GM23338 (cell line): ENCODE measurements at regions not wholly inside any gene's neighbourhood (a gene's known extent, or its start where the extent isn't known, plus 50 kb on each side); places are given as distances from the start of the nearest gene placed in this dataset.

Experiments used
- ATAC-seq: fragments of 200-7000 bp; cut with Tn5 transposase; 3 replicates; pipeline ENCODE4 v1.9.1; 2020
- DNase-seq: peaks from one replicate; pipeline ENCODE4 v3.0.0-alpha.2; 2015; ENCODE audit warnings: low spot score
- H2AFZ ChIP-seq: fragments of 200-600 bp; sonication (generic); 2 replicates; pipeline ENCODE4 v1.8.0; 2016; ENCODE audit warnings: antibody characterized with exemption, mild to moderate bottlenecking, moderate library complexity
- H3F3A ChIP-seq: fragments of 200-600 bp; sonication (generic); replicated peaks from 2 replicates; pipeline ENCODE4 v1.8.0; 2017; ENCODE audit warnings: antibody characterized with exemption, mixed run types, low read depth
- H3K27ac ChIP-seq: fragments of 200-600 bp; sonication (generic); 2 replicates; pipeline ENCODE4 v1.6.1; 2016; ENCODE audit warnings: low read depth
- H3K27me3 ChIP-seq: fragments of 200-600 bp; sonication (generic); 2 replicates; pipeline ENCODE4 v1.8.0; 2016; ENCODE audit warnings: mild to moderate bottlenecking, mixed run types, moderate library complexity; ENCODE audit not compliant: insufficient read depth
- H3K36me3 ChIP-seq: fragments of 200-600 bp; sonication (generic); 2 replicates; pipeline ENCODE4 v1.8.0; 2016; ENCODE audit warnings: mild to moderate bottlenecking; ENCODE audit not compliant: insufficient read depth
- H3K4me1 ChIP-seq: fragments of 200-600 bp; sonication (generic); 2 replicates; pipeline ENCODE4 v1.8.0; 2016; ENCODE audit warnings: mild to moderate bottlenecking, moderate library complexity; ENCODE audit not compliant: insufficient read depth
- H3K4me2 ChIP-seq: fragments of 200-600 bp; sonication (generic); 2 replicates; pipeline ENCODE4 v1.7.1; 2017; ENCODE audit warnings: mixed run types
- H3K4me3 ChIP-seq: fragments of 200-600 bp; sonication (generic); 2 replicates; pipeline ENCODE4 v1.6.1; 2016; ENCODE audit warnings: mixed run types
- H3K79me2 ChIP-seq: fragments of 200-600 bp; sonication (generic); replicated peaks from 2 replicates; pipeline ENCODE4 v1.8.0; 2017; ENCODE audit warnings: mild to moderate bottlenecking; ENCODE audit not compliant: insufficient read depth
- H3K9me2 ChIP-seq: fragments of 200-600 bp; sonication (generic); 2 replicates; pipeline ENCODE4 v1.8.0; 2017; ENCODE audit not compliant: insufficient read depth
- H4K20me1 ChIP-seq: fragments of 200-600 bp; sonication (generic); replicated peaks from 2 replicates; pipeline ENCODE4 v1.8.0; 2017; ENCODE audit warnings: mild to moderate bottlenecking; ENCODE audit not compliant: insufficient read depth
- H3K27ac Mint-ChIP-seq: 2 replicates; pipeline ENCODE4 v1.8.0; 2020; ENCODE audit warnings: inconsistent platforms, mild to moderate bottlenecking, moderate library complexity, mixed read lengths
- H3K27me3 Mint-ChIP-seq: 3 replicates; pipeline ENCODE4 v1.8.0; 2022; ENCODE audit warnings: low read depth, mild to moderate bottlenecking, moderate library complexity, mixed read lengths, inconsistent platforms; ENCODE audit not compliant: insufficient read depth, poor library complexity
- H3K36me3 Mint-ChIP-seq: 3 replicates; pipeline ENCODE4 v1.8.0; 2021; ENCODE audit warnings: low read depth, mild to moderate bottlenecking, inconsistent platforms, moderate library complexity, mixed read lengths
- H3K4me1 Mint-ChIP-seq: 3 replicates; pipeline ENCODE4 v1.8.0; 2020; ENCODE audit warnings: mild to moderate bottlenecking, inconsistent platforms, mixed read lengths
- H3K4me3 Mint-ChIP-seq: 3 replicates; pipeline ENCODE4 v1.8.0; 2021; ENCODE audit warnings: moderate library complexity, mild to moderate bottlenecking, inconsistent platforms, mixed read lengths
- H3K9me3 Mint-ChIP-seq: 3 replicates; pipeline ENCODE4 v1.8.0; 2020; ENCODE audit warnings: moderate library complexity, mild to moderate bottlenecking, inconsistent platforms, mixed read lengths
- CREB1 ChIP-seq: fragments of 250-450 bp; sonication (Bioruptor Pico); IDR thresholded peaks from 2 replicates; pipeline ENCODE4 v1.5.0; 2020; ENCODE audit warnings: low read depth, mild to moderate bottlenecking, moderate library complexity
- EZH2 ChIP-seq: fragments of 200-600 bp; sonication (generic); IDR thresholded peaks from one replicate; pipeline ENCODE4 v1.8.0; 2017; ENCODE audit warnings: antibody characterized with exemption, mild to moderate bottlenecking, low read depth; ENCODE audit not compliant: unreplicated experiment
- EZH2phosphoT487 ChIP-seq: fragments of 200-600 bp; sonication (generic); IDR thresholded peaks from one replicate; pipeline ENCODE4 v1.8.1; 2018; ENCODE audit warnings: antibody characterized with exemption; ENCODE audit not compliant: unreplicated experiment
- JUNB ChIP-seq: IDR thresholded peaks from one replicate; pipeline ENCODE4 v1.6.1; 2016; ENCODE audit warnings: antibody characterized with exemption; ENCODE audit not compliant: unreplicated experiment
- NANOG ChIP-seq: IDR thresholded peaks from 2 replicates; pipeline ENCODE4 v1.6.1; 2016; ENCODE audit warnings: antibody characterized with exemption, borderline replicate concordance
- POLR2AphosphoS5 ChIP-seq: IDR thresholded peaks from 2 replicates; pipeline ENCODE4 v1.6.1; 2016; ENCODE audit warnings: antibody characterized with exemption, low read depth
- STAT1 ChIP-seq: IDR thresholded peaks from one replicate; pipeline ENCODE4 v1.6.1; 2016; ENCODE audit warnings: antibody characterized with exemption; ENCODE audit not compliant: unreplicated experiment
- ZNF114 ChIP-seq: fragments of 250-450 bp; sonication (Bioruptor Pico); IDR thresholded peaks from 2 replicates; pipeline ENCODE4 v1.5.0; 2020; ENCODE audit warnings: mild to moderate bottlenecking, moderate library complexity
- ZNF331 ChIP-seq: fragments of 250-450 bp; sonication (Bioruptor Pico); IDR thresholded peaks from 2 replicates; pipeline ENCODE4 v1.5.0; 2020; ENCODE audit warnings: low read depth, mild to moderate bottlenecking, moderate library complexity
- TF ChIP-seq, protein P1 (sequence below), 2 experiments: fragments of 200-600 bp in 1 of 2; sonication (generic) in 1 of 2; conservative IDR thresholded peaks; 2 replicates each; pipeline versions ENCODE4 v1.5.1 to v1.6.1; 2016 to 2017; ENCODE audit warnings: antibody characterized with exemption in 2 of 2, low read depth in 2 of 2, mild to moderate bottlenecking in 2 of 2, moderate library complexity in 1 of 2
- TF ChIP-seq, protein P2 (sequence below): IDR thresholded peaks from 2 replicates; pipeline ENCODE4 v1.6.1; 2016; ENCODE audit warnings: antibody characterized with exemption
- TF ChIP-seq, protein P3 (sequence below): IDR thresholded peaks from one replicate; pipeline ENCODE4 v1.6.1; 2018; ENCODE audit warnings: antibody characterized with exemption; ENCODE audit not compliant: unreplicated experiment
- TF ChIP-seq, protein P4 (sequence below): fragments of 250-450 bp; sonication (Bioruptor Pico); IDR thresholded peaks from 2 replicates; pipeline ENCODE4 v1.5.0; 2020; ENCODE audit warnings: mild to moderate bottlenecking, moderate library complexity

DNA sequence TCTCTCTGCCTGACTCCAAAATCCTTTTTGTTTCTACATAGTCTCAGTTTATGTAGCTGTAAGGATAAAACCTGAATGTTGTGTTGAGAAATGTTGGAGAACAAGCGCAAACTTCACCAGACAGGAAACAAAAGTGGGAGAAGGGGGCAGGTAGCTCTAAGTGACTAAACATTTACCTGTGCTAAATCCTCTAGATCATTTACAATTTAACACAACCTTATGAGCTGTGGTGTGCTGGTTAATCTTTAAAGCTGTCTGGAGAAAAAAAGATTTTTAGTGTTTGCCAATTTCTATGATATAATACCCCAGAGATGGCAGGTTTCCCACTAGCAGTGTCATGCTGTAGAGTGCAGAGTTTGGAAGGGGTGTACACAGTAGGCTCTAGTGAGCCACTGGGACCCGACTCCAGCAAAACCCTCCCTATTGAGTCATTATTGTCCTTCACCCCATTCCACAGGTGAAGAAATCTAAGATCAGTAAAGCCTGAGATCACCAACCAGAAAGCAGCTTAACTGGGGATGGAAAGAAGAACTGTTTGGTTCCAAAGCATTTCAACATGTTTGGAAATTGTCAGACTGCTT, 992.0 kb downstream of the DCDC2C start:
- H3K27ac ChIP-seq: no peak overlapping the region
- H3K79me2 ChIP-seq: no peaks in the 10 kb centered on the region
- no peaks in the 10 kb centered on the region for H4K20me1 ChIP-seq
- H3K4me1 ChIP-seq: 0 out of 2 replicates have a peak, but pooled peaks cover 3% of the 10 kb centered on the region
- no peaks in the 10 kb centered on the region for H3K36me3 ChIP-seq
- ATAC-seq: no peak
- no peaks in the 10 kb centered on the region for H3K27me3 Mint-ChIP-seq
- peaks cover 14% of the 10 kb centered on the region; the same call in 2 of the 3 replicates for H3K36me3 Mint-ChIP-seq
- peaks cover 72% of the 10 kb centered on the region for H3K9me3 Mint-ChIP-seq
- H3K27ac Mint-ChIP-seq: peak overlapping the region; percentile 56; the same call in 1 of the 2 replicates
- 0 out of 2 replicates have a peak, but pooled peaks cover 6% of the 10 kb centered on the region for H3K9me2 ChIP-seq
- H3K27me3 ChIP-seq: no peaks in the 10 kb centered on the region
- H3F3A ChIP-seq: no peaks in the 10 kb centered on the region
- no peak overlapping the region for H3K4me3 ChIP-seq
- no peak overlapping the region for H2AFZ ChIP-seq
- no peak overlapping the region for H3K4me2 ChIP-seq
- TF ChIP-seq ZNF331 (no peak), NANOG (no peak), EZH2 (no peak), ZNF114 (CRISPR knock-in tag) (no peak), EZH2phosphoT487 (no peak), STAT1 (no peak), POLR2AphosphoS5 (no peak), CREB1 (CRISPR knock-in tag) (no peak), JUNB (no peak)
- TF ChIP-seq, protein P1, sequence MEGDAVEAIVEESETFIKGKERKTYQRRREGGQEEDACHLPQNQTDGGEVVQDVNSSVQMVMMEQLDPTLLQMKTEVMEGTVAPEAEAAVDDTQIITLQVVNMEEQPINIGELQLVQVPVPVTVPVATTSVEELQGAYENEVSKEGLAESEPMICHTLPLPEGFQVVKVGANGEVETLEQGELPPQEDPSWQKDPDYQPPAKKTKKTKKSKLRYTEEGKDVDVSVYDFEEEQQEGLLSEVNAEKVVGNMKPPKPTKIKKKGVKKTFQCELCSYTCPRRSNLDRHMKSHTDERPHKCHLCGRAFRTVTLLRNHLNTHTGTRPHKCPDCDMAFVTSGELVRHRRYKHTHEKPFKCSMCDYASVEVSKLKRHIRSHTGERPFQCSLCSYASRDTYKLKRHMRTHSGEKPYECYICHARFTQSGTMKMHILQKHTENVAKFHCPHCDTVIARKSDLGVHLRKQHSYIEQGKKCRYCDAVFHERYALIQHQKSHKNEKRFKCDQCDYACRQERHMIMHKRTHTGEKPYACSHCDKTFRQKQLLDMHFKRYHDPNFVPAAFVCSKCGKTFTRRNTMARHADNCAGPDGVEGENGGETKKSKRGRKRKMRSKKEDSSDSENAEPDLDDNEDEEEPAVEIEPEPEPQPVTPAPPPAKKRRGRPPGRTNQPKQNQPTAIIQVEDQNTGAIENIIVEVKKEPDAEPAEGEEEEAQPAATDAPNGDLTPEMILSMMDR (conservative IDR thresholded peaks at IDR 0.05; ENCODE audit: low read depth in 2 of 2): no peak
- TF ChIP-seq, protein P2, sequence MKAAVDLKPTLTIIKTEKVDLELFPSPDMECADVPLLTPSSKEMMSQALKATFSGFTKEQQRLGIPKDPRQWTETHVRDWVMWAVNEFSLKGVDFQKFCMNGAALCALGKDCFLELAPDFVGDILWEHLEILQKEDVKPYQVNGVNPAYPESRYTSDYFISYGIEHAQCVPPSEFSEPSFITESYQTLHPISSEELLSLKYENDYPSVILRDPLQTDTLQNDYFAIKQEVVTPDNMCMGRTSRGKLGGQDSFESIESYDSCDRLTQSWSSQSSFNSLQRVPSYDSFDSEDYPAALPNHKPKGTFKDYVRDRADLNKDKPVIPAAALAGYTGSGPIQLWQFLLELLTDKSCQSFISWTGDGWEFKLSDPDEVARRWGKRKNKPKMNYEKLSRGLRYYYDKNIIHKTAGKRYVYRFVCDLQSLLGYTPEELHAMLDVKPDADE: no peak
- TF ChIP-seq, protein P3, sequence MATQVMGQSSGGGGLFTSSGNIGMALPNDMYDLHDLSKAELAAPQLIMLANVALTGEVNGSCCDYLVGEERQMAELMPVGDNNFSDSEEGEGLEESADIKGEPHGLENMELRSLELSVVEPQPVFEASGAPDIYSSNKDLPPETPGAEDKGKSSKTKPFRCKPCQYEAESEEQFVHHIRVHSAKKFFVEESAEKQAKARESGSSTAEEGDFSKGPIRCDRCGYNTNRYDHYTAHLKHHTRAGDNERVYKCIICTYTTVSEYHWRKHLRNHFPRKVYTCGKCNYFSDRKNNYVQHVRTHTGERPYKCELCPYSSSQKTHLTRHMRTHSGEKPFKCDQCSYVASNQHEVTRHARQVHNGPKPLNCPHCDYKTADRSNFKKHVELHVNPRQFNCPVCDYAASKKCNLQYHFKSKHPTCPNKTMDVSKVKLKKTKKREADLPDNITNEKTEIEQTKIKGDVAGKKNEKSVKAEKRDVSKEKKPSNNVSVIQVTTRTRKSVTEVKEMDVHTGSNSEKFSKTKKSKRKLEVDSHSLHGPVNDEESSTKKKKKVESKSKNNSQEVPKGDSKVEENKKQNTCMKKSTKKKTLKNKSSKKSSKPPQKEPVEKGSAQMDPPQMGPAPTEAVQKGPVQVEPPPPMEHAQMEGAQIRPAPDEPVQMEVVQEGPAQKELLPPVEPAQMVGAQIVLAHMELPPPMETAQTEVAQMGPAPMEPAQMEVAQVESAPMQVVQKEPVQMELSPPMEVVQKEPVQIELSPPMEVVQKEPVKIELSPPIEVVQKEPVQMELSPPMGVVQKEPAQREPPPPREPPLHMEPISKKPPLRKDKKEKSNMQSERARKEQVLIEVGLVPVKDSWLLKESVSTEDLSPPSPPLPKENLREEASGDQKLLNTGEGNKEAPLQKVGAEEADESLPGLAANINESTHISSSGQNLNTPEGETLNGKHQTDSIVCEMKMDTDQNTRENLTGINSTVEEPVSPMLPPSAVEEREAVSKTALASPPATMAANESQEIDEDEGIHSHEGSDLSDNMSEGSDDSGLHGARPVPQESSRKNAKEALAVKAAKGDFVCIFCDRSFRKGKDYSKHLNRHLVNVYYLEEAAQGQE: no peak
- TF ChIP-seq, protein P4, sequence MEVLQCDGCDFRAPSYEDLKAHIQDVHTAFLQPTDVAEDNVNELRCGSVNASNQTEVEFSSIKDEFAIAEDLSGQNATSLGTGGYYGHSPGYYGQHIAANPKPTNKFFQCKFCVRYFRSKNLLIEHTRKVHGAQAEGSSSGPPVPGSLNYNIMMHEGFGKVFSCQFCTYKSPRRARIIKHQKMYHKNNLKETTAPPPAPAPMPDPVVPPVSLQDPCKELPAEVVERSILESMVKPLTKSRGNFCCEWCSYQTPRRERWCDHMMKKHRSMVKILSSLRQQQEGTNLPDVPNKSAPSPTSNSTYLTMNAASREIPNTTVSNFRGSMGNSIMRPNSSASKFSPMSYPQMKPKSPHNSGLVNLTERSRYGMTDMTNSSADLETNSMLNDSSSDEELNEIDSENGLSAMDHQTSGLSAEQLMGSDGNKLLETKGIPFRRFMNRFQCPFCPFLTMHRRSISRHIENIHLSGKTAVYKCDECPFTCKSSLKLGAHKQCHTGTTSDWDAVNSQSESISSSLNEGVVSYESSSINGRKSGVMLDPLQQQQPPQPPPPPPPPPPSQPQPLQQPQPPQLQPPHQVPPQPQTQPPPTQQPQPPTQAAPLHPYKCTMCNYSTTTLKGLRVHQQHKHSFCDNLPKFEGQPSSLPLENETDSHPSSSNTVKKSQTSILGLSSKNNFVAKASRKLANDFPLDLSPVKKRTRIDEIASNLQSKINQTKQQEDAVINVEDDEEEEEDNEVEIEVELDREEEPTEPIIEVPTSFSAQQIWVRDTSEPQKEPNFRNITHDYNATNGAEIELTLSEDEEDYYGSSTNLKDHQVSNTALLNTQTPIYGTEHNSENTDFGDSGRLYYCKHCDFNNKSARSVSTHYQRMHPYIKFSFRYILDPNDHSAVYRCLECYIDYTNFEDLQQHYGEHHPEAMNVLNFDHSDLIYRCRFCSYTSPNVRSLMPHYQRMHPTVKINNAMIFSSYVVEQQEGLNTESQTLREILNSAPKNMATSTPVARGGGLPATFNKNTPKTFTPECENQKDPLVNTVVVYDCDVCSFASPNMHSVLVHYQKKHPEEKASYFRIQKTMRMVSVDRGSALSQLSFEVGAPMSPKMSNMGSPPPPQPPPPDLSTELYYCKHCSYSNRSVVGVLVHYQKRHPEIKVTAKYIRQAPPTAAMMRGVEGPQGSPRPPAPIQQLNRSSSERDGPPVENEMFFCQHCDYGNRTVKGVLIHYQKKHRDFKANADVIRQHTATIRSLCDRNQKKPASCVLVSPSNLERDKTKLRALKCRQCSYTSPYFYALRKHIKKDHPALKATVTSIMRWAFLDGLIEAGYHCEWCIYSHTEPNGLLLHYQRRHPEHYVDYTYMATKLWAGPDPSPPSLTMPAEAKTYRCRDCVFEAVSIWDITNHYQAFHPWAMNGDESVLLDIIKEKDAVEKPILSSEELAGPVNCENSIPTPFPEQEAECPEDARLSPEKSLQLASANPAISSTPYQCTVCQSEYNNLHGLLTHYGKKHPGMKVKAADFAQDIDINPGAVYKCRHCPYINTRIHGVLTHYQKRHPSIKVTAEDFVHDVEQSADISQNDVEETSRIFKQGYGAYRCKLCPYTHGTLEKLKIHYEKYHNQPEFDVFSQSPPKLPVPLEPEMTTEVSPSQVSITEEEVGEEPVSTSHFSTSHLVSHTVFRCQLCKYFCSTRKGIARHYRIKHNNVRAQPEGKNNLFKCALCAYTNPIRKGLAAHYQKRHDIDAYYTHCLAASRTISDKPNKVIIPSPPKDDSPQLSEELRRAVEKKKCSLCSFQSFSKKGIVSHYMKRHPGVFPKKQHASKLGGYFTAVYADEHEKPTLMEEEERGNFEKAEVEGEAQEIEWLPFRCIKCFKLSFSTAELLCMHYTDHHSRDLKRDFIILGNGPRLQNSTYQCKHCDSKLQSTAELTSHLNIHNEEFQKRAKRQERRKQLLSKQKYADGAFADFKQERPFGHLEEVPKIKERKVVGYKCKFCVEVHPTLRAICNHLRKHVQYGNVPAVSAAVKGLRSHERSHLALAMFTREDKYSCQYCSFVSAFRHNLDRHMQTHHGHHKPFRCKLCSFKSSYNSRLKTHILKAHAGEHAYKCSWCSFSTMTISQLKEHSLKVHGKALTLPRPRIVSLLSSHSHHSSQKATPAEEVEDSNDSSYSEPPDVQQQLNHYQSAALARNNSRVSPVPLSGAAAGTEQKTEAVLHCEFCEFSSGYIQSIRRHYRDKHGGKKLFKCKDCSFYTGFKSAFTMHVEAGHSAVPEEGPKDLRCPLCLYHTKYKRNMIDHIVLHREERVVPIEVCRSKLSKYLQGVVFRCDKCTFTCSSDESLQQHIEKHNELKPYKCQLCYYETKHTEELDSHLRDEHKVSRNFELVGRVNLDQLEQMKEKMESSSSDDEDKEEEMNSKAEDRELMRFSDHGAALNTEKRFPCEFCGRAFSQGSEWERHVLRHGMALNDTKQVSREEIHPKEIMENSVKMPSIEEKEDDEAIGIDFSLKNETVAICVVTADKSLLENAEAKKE (CRISPR knock-in tag): no peak
- H3K4me3 Mint-ChIP-seq: no peak overlapping the region
- peaks cover 3% of the 10 kb centered on the region; the same call in 1 of the 3 replicates for H3K4me1 Mint-ChIP-seq
- no peak for DNase-seq
